NT2/D1 (cell line): ENCODE measurements at regions not wholly inside any gene's neighbourhood (a gene's known extent, or its start where the extent isn't known, plus 50 kb on each side); places are given as distances from the start of the nearest gene placed in this dataset.

Source experiments
- SUZ12 ChIP-seq: IDR thresholded peaks from 2 replicates; pipeline ENCODE4 v1.6.1; 2011; ENCODE audit not compliant: insufficient read length, insufficient read depth; ENCODE audit errors: extremely low read depth
- YY1 ChIP-seq: IDR thresholded peaks from 2 replicates; pipeline ENCODE4 v1.6.1; 2011; ENCODE audit not compliant: insufficient read length, insufficient read depth
- ZNF274 ChIP-seq: IDR thresholded peaks from 2 replicates; pipeline ENCODE4 v1.6.1; 2011; ENCODE audit warnings: mild to moderate bottlenecking, low read depth, low read length

GRCh38 chr1:166322470-166322869, 155.7 kb upstream of the FAM78B start:
- TF ChIP-seq ZNF274 (no peak), SUZ12 (no peak), YY1 (no peak)
